ENCODE measurements at regions not wholly inside any gene's neighbourhood (a gene's known extent, or its start where the extent isn't known, plus 50 kb on each side); places are given as distances from the start of the nearest gene placed in this dataset.

GRCh38 chr2:11898576-11898975 is 152.1 kb downstream of the LPIN1 start:
- TF ChIP-seq CTCF (IDR thresholded peaks at IDR 0.05) (no peak), POLR2A (IDR thresholded peaks at IDR 0.05) (no peak)
